Heart left ventricle (tissue), 13 donors: ENCODE measurements at regions not wholly inside any gene's neighbourhood (a gene's known extent, or its start where the extent isn't known, plus 50 kb on each side); places are given as distances from the start of the nearest gene placed in this dataset.

Experiments
- CTCF ChIP-seq, 12 donors: fragments of 200-600 bp; sonication (generic) in 4 of 12; IDR thresholded peaks; one replicate each; pipeline versions ENCODE4 v1.5.0 to v1.8.0; 2018 to 2022; ENCODE audit warnings: antibody characterized with exemption in 12 of 12, mild to moderate bottlenecking in 5 of 12
- POLR2A ChIP-seq, 2 donors: fragments of 450-650 bp; IDR thresholded peaks; one replicate each; pipeline ENCODE4 v1.6.1; 2017; ENCODE audit warnings: antibody characterized with exemption in 2 of 2, mild to moderate bottlenecking in 2 of 2, moderate library complexity in 2 of 2
- donor health status: ischemic (EF 13 %, LVEDD 7.1; RV severe dilation, severe dysfunction).
- donor health status: DM: no; HTN: yes; CAD: no.
- donor health status: DM: no; HTN: no; CAD: no.
- donor health status: ischemic (EF 25% LVEDD 6.9; RV normal size, moderate dysfunction).
- donor health status: ischemic (EF 25% LVEDD 5.7; RV mildly dilated, moderate dysfunction).
- donor health status: ischemic (EF 35%, LVEDD 5.7; RV mildly dilated, moderate dysfunction).
- donor health status: nonischemic (EF 11% LVEDD 7.7; RV severe dilation, severe dysfunction).
- donor health status: DM: yes; HTN: yes; CAD: no.
- donor health status: PGD.
- donor health status: ischemic (EF 29% LVEDD 5.4; RV normal size, mild dysfunction).
- donor health status: nonischemic (EF 23%, LVEDD 6.1; RV moderate dilation, normal function).

GRCh38 chr13:110015253-110015652 lies 228.9 kb upstream of the IRS2 start:
- TF ChIP-seq CTCF (IDR thresholded peaks at IDR 0.05), result no peak
- no peak for TF ChIP-seq POLR2A (IDR thresholded peaks at IDR 0.05)
